ENCODE measurements at regions not wholly inside any gene's neighbourhood (a gene's known extent, or its start where the extent isn't known, plus 50 kb on each side); places are given as distances from the start of the nearest gene placed in this dataset.
"Not testable (repeated sequence)": the region's sequence is repeated elsewhere in the genome, so short reads cannot be mapped to it uniquely, and the experiment has no call there.

DNA sequence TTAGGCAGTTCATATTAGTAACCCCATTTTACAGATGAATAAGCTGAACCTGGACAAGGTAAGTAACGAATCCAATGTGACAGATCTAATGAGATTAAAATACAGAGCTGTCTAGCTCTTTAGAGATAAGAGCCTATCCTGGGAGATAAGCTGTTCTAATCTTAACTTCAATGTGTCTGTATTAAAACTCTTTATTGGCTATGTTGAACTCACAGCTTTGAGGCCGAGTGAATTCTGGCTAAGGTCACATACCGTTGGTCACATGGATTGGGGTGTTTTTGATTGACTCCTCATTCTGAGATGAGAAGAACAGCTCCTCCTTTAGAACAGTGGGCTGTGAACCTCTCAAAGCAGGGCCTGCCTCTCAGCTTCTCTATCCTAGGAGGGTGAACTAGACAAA, 113.4 kb upstream of the EEPD1 start:
- DNase-seq: no peak

DNA sequence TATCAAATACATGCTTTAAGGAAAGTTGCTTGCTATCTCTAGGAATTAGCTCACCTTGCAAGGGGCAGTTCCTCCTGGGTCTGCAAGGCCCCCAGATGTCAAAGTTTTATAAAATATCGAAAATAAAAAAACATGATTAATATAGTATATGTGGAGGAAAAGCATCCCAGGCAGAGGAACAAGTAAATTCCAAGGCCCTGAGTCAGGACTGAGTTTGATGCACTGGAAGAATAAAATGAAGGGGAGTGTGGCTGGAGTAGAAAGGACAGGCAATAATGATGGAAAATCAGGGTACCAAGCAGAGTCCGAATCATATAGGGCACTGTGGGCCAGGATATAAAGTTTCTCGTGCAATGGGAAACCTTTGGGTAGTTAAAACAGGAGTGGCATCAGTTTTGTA, 112.4 kb upstream of the EEPD1 start:
- DNase-seq: no peak

DNA sequence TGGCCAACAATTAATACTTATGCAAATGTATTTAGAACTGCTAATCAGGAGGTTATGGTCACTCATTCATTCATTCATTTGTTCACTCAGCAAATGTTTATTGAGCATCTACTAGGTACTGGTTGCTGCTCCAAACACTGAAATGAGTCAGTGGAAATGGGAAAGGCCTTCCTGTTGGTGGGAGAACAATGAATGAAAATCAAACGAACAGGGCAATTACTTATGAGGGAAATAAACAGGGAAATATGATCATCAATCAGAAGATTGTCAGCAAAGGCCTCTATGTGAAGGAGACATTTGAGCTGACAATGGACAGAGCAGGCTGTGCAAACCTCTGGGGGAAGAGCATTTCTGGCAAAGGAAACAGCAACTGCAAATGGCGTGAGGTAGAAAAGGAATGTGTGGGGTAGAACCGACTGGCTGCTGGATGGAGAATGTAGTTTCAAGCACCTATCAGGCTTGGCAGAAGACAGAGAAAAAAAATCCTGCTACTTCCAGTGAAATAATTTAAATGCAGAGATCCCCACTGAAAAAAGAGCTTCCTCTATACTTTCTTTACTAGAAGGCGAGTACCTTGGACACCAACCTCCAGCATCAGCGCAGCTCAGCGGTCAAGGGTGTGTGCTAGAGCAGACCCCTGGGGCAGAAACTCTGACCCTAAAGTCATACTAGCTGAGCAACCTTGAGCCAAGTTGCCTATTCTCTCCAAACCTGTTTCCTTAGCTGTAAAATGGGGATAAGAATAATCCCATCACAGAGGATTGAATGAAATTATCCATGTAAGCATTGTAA, 108.8 kb upstream of the EEPD1 start:
- no peak for DNase-seq

- no peak for DNase-seq
Measured at GRCh38 chr7:36045326-36045725, 107.7 kb upstream of the EEPD1 start.

GRCh38 chr7:36045830-36046341, 107.2 kb upstream of the EEPD1 start:
- DNase-seq: no peak

DNA sequence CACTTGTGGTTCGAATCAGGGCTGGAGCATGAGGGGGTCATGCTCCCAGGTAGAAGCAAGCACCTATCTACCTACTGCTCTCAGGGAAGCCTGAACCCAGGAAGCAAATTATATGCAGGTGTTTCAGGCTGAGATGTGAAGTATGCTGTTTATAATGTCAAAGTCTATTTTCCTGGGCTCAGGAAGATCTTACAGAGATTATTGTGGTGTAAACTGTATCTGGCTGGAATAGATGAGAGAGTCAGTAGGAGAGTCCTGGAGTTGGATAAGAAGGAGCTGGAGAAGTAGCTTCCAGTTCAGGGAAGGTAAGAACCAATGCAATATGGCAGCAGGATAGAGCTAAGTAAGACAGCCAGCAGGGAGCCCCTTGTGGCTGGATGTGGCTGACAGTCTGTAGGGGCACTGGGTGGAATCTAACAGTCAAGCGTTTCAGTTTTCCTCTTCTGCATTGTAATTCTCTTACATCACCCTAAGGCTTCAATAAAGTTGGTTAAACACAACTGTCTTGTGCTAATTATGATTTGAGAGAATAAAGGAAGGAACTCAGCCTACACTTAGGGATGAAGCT, 105.9 kb upstream of the EEPD1 start:
- no peak for DNase-seq

GRCh38 chr7:36048141-36048901, 104.7 kb upstream of the EEPD1 start:
- no peak for DNase-seq

DNA sequence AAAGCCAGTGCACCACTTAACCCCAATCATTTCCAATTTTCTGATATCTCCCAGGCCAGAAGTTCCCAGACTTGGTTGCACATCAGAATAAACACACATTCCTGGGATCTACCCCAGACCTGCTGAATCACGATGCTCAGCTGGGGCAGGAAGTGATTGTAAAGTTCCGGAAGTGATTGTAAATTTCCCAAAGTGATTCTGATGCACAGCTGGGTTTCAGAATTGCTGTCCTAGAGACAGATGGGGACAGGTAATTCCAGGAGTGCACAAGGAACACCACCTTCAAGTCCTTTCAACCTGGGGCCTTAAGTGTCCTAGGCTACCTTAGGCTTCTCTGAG, 104.2 kb upstream of the EEPD1 start:
- DNase-seq: no peak

GRCh38 chr7:36051501-36051900, 101.6 kb upstream of the EEPD1 start:
- DNase-seq: no peak

GRCh38 chr7:36053589-36053988, 99.5 kb upstream of the EEPD1 start:
- DNase-seq: no peak

GRCh38 chr7:36054637-36055036, 98.4 kb upstream of the EEPD1 start:
- DNase-seq: no peak

DNA sequence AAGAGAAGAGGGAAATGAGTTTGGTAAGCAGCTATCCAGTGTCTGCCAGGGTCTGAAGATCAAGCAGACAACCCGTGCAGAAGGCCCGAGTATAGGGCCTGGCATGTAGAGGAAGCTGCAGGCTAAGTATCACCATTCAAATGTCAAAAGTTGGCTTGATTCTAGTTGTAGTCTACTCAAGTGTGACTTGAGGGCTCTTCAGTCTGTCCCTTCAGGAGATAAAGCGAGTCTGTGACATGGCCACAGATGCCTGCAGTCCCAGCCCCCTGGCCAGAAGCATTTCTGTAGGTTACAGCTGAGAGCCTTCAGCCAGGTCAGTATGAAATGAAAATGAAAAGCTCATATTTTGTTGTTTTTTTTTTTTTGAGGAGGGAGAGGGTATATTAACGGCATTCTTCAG, 97.8 kb upstream of the EEPD1 start:
- DNase-seq: no peak

DNA sequence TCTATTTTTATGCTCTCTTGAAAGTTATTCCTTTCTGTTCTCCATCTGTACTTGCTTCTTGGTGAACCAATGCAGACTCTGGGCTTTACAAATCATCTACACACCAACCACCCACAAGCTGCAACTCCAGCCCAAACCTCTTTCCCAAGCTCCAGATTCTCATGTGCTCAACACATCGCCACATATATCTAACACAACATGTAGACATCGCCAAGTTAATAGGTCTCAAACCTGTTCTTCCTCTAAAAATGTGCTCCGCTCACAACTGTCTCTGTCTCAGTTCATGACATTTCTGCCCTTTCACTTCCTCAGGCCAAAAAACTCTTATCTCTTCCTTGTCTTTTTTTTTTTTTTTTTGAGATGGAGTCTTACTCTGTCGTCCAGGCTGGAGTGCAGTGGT, 95.7 kb upstream of the EEPD1 start:
- no peak for DNase-seq

DNA sequence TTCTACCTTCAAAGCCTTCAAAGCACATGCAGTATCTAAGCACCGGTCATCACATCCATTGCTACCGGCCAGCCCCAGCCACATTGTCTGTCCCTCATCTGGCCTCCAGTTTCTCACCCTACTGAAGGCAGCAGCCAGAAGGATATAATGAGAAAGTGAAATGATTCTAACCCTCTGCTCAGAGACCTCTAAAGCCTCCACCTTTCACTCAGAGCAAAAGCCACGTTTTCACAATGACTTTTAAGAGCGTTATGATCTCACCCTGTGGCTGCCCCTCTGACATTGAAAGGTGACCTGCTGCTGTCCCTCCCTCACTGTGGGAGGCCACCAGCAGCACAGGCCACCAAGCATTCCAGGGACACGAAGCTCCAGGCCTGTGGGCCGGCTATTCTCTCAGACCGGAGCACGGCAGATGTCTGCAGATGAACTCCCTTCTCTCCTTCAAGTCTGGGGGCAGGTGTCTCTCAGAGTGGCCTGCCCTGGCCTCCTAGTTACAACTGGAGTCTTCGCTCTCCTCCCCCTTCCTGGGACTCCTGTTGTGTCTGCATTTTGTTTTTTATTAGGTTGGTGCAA, 94.9 kb upstream of the EEPD1 start:
- no peak for DNase-seq

GRCh38 chr7:36060388-36060787, 92.7 kb upstream of the EEPD1 start:
- DNase-seq: not testable (repeated sequence)

- DNase-seq: no peak
Measured at GRCh38 chr7:36062154-36062815, 90.8 kb upstream of the EEPD1 start.

GRCh38 chr7:36064676-36065075, 88.4 kb upstream of the EEPD1 start:
- no peak for DNase-seq

DNA sequence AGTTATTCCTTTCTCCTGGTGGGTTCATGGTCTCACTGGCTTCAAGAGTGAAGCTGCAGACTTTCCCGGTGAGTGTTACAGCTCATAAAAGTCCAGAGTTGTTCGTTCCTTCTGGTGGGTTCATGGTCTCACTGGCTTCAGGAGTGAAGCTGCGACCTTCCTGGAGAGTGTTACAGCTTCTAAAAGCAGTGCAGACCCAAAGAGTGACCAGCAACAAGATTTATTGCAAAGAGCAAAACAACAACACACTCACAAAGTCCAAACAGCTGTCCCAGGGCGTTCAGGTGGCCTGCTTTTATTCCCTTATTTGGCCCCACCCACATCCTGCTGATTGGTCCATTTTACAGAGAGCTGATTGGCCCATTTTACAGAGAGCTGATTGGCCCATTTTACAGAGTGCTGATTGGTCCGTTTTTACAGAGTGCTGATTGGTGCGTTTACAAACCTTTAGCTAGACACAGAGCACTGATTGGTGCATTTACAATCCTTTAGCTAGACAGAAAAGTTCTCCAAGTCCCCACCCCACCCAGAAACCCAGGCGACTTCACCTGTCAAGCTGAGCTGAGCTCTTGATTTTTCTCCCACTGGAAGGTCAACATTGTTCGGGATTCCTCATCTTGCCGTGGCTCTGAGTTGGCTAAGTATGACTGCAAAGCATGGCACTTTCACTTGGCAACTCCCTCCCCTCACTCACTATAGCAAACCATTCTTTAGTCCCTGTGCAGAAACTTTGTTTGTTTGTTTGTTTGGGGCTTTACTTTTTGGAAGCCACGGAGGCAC, 87.3 kb upstream of the EEPD1 start:
- DNase-seq: not testable (repeated sequence)

DNA sequence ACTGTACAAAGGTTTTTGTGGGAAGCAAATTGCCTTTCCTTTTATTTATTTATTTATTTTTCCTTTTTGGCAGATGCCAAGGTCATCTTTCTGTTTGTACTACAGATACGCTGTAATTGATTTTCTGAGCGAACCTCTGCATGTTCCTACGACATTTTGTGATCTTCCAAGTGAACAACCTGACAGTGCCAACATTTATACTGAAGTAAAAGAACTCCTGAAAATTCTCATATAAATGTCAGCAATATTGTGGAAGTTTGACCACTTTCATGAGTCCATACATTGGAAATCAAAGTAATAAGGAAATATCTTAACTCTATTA, 86.8 kb upstream of the EEPD1 start:
- DNase-seq: no peak

DNA sequence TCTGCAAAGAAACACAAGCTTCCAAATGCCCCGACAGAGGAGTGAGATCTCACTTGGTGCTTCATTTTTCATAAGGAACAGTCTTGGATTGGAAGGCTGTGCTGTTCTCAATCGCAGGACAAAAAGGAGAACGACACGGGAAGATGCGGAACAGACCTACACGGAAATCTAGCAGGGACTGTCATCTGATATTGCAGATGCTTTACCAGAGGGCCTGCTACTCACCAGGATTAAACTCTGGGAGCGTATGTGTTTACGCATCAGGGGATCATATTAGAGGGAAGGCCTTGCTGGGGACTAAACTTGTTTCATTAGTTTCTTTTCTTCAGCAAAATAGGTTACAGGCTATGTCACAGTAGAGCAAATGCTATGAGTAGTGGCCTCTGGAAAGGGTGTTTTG, 82.8 kb upstream of the EEPD1 start:
- no peak for DNase-seq

DNA sequence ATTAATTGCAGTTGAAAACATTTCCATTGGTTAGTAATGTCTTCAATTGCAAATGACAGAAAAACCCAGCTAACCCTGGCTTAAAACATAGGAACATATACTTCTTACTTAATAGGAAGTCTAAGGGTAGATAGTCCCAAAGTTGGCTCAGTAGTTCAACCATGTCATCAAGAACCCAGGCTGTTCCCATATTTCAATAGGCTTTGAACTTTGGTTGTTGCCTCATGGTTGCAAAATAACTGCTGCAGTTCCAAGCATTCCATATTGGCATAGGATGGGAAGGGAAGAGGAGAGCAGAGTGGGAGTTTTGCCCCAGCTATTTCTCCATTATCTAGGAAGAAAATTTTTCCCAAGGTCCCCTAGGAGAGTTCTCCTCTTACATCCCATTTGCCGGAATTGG, 81.4 kb upstream of the EEPD1 start:
- no peak for DNase-seq

- DNase-seq: no peak
Measured at GRCh38 chr7:36072620-36073019, 80.4 kb upstream of the EEPD1 start.

GRCh38 chr7:36075561-36075960, 77.5 kb upstream of the EEPD1 start:
- no peak for DNase-seq
